Central memory CD8-positive, alpha-beta T cell (primary cell): ENCODE measurements at regions not wholly inside any gene's neighbourhood (a gene's known extent, or its start where the extent isn't known, plus 50 kb on each side); places are given as distances from the start of the nearest gene placed in this dataset.

Experiments
- ATAC-seq: fragments of 150-1000 bp; cut with Tn5 transposase; replicated peaks from 2 replicates; pipeline ENCODE4 v1.10.0; 2022; ENCODE audit warnings: mild to moderate bottlenecking, moderate FRiP score, moderate number of reproducible peaks; ENCODE audit not compliant: poor library complexity, severe bottlenecking; ENCODE audit errors: extremely low read depth
- DNase-seq, 2 donors: peaks; one replicate each; pipeline ENCODE4 v3.0.0; 2021; ENCODE audit warnings: low spot score in 2 of 2
- H3K27ac Mint-ChIP-seq: one replicate; pipeline ENCODE4 v1.8.0; 2022; ENCODE audit warnings: low read depth, mild to moderate bottlenecking, moderate library complexity, mixed read lengths
- H3K27me3 Mint-ChIP-seq: one replicate; pipeline ENCODE4 v1.8.0; 2022; ENCODE audit warnings: mixed read lengths
- H3K36me3 Mint-ChIP-seq: one replicate; pipeline ENCODE4 v1.8.0; 2022; ENCODE audit warnings: mild to moderate bottlenecking, moderate library complexity, mixed read lengths; ENCODE audit not compliant: insufficient read depth
- H3K4me1 Mint-ChIP-seq: one replicate; pipeline ENCODE4 v1.8.0; 2022; ENCODE audit warnings: mixed read lengths
- H3K4me3 Mint-ChIP-seq: one replicate; pipeline ENCODE4 v1.8.0; 2022; ENCODE audit warnings: mild to moderate bottlenecking, moderate library complexity, mixed read lengths
- H3K9me3 Mint-ChIP-seq: one replicate; pipeline ENCODE4 v1.8.0; 2022; ENCODE audit warnings: mixed read lengths

- no peak overlapping the region for H3K27ac Mint-ChIP-seq
- H3K4me3 Mint-ChIP-seq, result no peak overlapping the region
- peaks cover 6% of the 10 kb centered on the region for H3K9me3 Mint-ChIP-seq
- DNase-seq, result no peak
- ATAC-seq, result no peak
- peaks cover 12% of the 10 kb centered on the region for H3K27me3 Mint-ChIP-seq
- no peaks in the 10 kb centered on the region for H3K4me1 Mint-ChIP-seq
- H3K36me3 Mint-ChIP-seq, result no peaks in the 10 kb centered on the region
These were observed 1146.6 kb upstream of the ZEB2 start for GRCh38 chr2:145666552-145666951.

- Mint-ChIP-seq H3K27ac (no peak overlapping the region), H3K27me3 (no peaks in the 10 kb centered on the region), H3K9me3 (no peaks in the 10 kb centered on the region), H3K4me3 (no peak overlapping the region), H3K36me3 (no peaks in the 10 kb centered on the region), H3K4me1 (no peaks in the 10 kb centered on the region)
- no peak for DNase-seq
- ATAC-seq, result no peak
These were observed 1137.3 kb upstream of the ZEB2 start for GRCh38 chr2:145657265-145657664.

GRCh38 chr2:145655165-145655765 lies 1135.3 kb upstream of the ZEB2 start:
- DNase-seq, result no peak
- H3K4me3 Mint-ChIP-seq, result no peak overlapping the region
- H3K27me3 Mint-ChIP-seq, result no peaks in the 10 kb centered on the region
- ATAC-seq, result no peak
- no peaks in the 10 kb centered on the region for H3K4me1 Mint-ChIP-seq
- H3K36me3 Mint-ChIP-seq, result no peaks in the 10 kb centered on the region
- no peaks in the 10 kb centered on the region for H3K9me3 Mint-ChIP-seq
- no peak overlapping the region for H3K27ac Mint-ChIP-seq

GRCh38 chr2:145654746-145655145 lies 1134.8 kb upstream of the ZEB2 start:
- H3K36me3 Mint-ChIP-seq, result no peaks in the 10 kb centered on the region
- no peaks in the 10 kb centered on the region for H3K27me3 Mint-ChIP-seq
- H3K4me1 Mint-ChIP-seq, result no peaks in the 10 kb centered on the region
- ATAC-seq (no peak), DNase-seq (no peak)
- H3K27ac Mint-ChIP-seq, result no peak overlapping the region
- H3K4me3 Mint-ChIP-seq, result no peak overlapping the region
- H3K9me3 Mint-ChIP-seq, result no peaks in the 10 kb centered on the region

- H3K27me3 Mint-ChIP-seq, result no peaks in the 10 kb centered on the region
- H3K27ac Mint-ChIP-seq, result no peak overlapping the region
- no peaks in the 10 kb centered on the region for H3K36me3 Mint-ChIP-seq
- H3K9me3 Mint-ChIP-seq, result no peaks in the 10 kb centered on the region
- ATAC-seq (no peak), DNase-seq (no peak)
- no peaks in the 10 kb centered on the region for H3K4me1 Mint-ChIP-seq
- H3K4me3 Mint-ChIP-seq, result no peak overlapping the region
These were observed 1134.2 kb upstream of the ZEB2 start for GRCh38 chr2:145654156-145654555.

GRCh38 chr2:145653553-145653952 lies 1133.6 kb upstream of the ZEB2 start:
- ATAC-seq, result no peak
- Mint-ChIP-seq H3K9me3 (no peaks in the 10 kb centered on the region), H3K27me3 (no peaks in the 10 kb centered on the region), H3K4me1 (no peaks in the 10 kb centered on the region), H3K4me3 (no peak overlapping the region), H3K27ac (no peak overlapping the region), H3K36me3 (no peaks in the 10 kb centered on the region)
- no peak for DNase-seq

GRCh38 chr2:145652571-145653545 lies 1132.9 kb upstream of the ZEB2 start:
- Mint-ChIP-seq H3K36me3 (no peaks in the 10 kb centered on the region), H3K9me3 (no peaks in the 10 kb centered on the region), H3K4me1 (no peaks in the 10 kb centered on the region), H3K27me3 (no peaks in the 10 kb centered on the region), H3K27ac (no peak overlapping the region), H3K4me3 (no peak overlapping the region)
- ATAC-seq (no peak), DNase-seq (no peak)

GRCh38 chr2:145652036-145652435 lies 1132.1 kb upstream of the ZEB2 start:
- Mint-ChIP-seq H3K36me3 (no peaks in the 10 kb centered on the region), H3K4me1 (no peaks in the 10 kb centered on the region), H3K9me3 (no peaks in the 10 kb centered on the region), H3K4me3 (no peak overlapping the region), H3K27me3 (no peaks in the 10 kb centered on the region), H3K27ac (no peak overlapping the region)
- ATAC-seq (no peak), DNase-seq (no peak)

GRCh38 chr2:145650226-145650625 lies 1130.3 kb upstream of the ZEB2 start:
- no peak for ATAC-seq

GRCh38 chr2:145649061-145649460 lies 1129.1 kb upstream of the ZEB2 start:
- Mint-ChIP-seq H3K27ac (no peak overlapping the region), H3K4me1 (no peaks in the 10 kb centered on the region), H3K27me3 (no peaks in the 10 kb centered on the region), H3K36me3 (no peaks in the 10 kb centered on the region), H3K9me3 (no peaks in the 10 kb centered on the region), H3K4me3 (no peak overlapping the region)
- DNase-seq (no peak), ATAC-seq (no peak)

More at GRCh38 chr2:145650226-145650625, 1130.3 kb upstream of the ZEB2 start:
- H3K4me3 Mint-ChIP-seq, result no peak overlapping the region
- no peaks in the 10 kb centered on the region for H3K9me3 Mint-ChIP-seq
- H3K36me3 Mint-ChIP-seq, result no peaks in the 10 kb centered on the region
- H3K27me3 Mint-ChIP-seq, result no peaks in the 10 kb centered on the region
- no peak overlapping the region for H3K27ac Mint-ChIP-seq
- no peaks in the 10 kb centered on the region for H3K4me1 Mint-ChIP-seq
- no peak for DNase-seq

GRCh38 chr2:145644820-145645302 lies 1124.9 kb upstream of the ZEB2 start:
- Mint-ChIP-seq H3K4me3 (no peak overlapping the region), H3K9me3 (no peaks in the 10 kb centered on the region), H3K36me3 (no peaks in the 10 kb centered on the region), H3K4me1 (no peaks in the 10 kb centered on the region), H3K27ac (no peak overlapping the region), H3K27me3 (no peaks in the 10 kb centered on the region)
- no peak for DNase-seq
- no peak for ATAC-seq

GRCh38 chr2:145638675-145639074 lies 1118.8 kb upstream of the ZEB2 start:
- Mint-ChIP-seq H3K4me3 (no peak overlapping the region), H3K4me1 (no peaks in the 10 kb centered on the region), H3K27me3 (no peaks in the 10 kb centered on the region), H3K27ac (no peak overlapping the region), H3K9me3 (no peaks in the 10 kb centered on the region), H3K36me3 (peaks cover 2% of the 10 kb centered on the region)
- no peak for DNase-seq
- ATAC-seq, result no peak
